HEK293 (cell line): ENCODE measurements at regions not wholly inside any gene's neighbourhood (a gene's known extent, or its start where the extent isn't known, plus 50 kb on each side); places are given as distances from the start of the nearest gene placed in this dataset.
"Not testable (repeated sequence)": the region's sequence is repeated elsewhere in the genome, so short reads cannot be mapped to it uniquely, and the experiment has no call there.

Experiments used
- CTCF ChIA-PET: fragments of 350-600 bp; formaldehyde crosslinking; extraction: SDS; loops from one replicate; lab custom pipeline; 2021; ENCODE audit warnings: antibody characterized with exemption; lab: Yijun Ruan, JAX
- POLR2A ChIA-PET: fragments of 300-600 bp; formaldehyde crosslinking; extraction: SDS; loops from one replicate; lab custom pipeline; 2020; ENCODE audit warnings: antibody characterized with exemption, inconsistent platforms; lab: Yijun Ruan, JAX
- H3K27ac ChIP-seq: fragments of 200-500 bp; sonication (Bioruptor generic); 2 replicates; pipeline ENCODE4 v1.5.1; 2014; ENCODE audit warnings: low read depth, low read length, control low read depth, inconsistent platforms; ENCODE audit errors: extremely low read depth
- H3K36me3 ChIP-seq, 2 experiments: fragments of 200-500 bp in 1 of 2; sonication (Bioruptor generic) in 1 of 2; 1 replicate in 1 of 2; 2 replicates in 1 of 2; pipeline ENCODE4 v1.5.1; 2014 to 2017; ENCODE audit warnings: inconsistent platforms in 2 of 2, low read length in 2 of 2; ENCODE audit not compliant: control insufficient read depth in 2 of 2, insufficient read depth in 1 of 2
- H3K4me1 ChIP-seq: fragments of 200-500 bp; sonication (Bioruptor generic); 2 replicates; pipeline ENCODE4 v1.5.1; 2014; ENCODE audit warnings: mild to moderate bottlenecking, low read length, inconsistent platforms; ENCODE audit not compliant: control insufficient read depth, insufficient read depth
- H3K4me3 ChIP-seq: 2 replicates; pipeline ENCODE4 v1.5.1; 2011; ENCODE audit warnings: low read depth, mild to moderate bottlenecking, control low read depth, low read length, moderate library complexity
- H3K9me3 ChIP-seq: fragments of 200-500 bp; sonication (Bioruptor generic); 2 replicates; pipeline ENCODE4 v1.5.1; 2014; ENCODE audit warnings: low read depth, low read length, inconsistent platforms; ENCODE audit not compliant: control insufficient read depth, insufficient read depth
- ZNF366 ChIP-seq: fragments of 450-650 bp; formaldehyde crosslinking; conservative IDR thresholded peaks from 2 replicates; pipeline ENCODE4 v1.5.1; 2016; ENCODE audit warnings: missing biosample characterization, missing genetic modification characterization

- H3K9me3 ChIP-seq, H3K27ac ChIP-seq, H3K36me3 ChIP-seq, H3K4me1 ChIP-seq, H3K4me3 ChIP-seq, CTCF ChIA-PET, POLR2A ChIA-PET: not testable (repeated sequence)
- TF ChIP-seq ZNF366 (tag by site-specific recombination), result peak; percentile 70
These were observed 2890.3 kb upstream of the OR11H1 start for GRCh38 chr22:12637566-12638166.

- H3K4me1 ChIP-seq, H3K36me3 ChIP-seq, CTCF ChIA-PET, POLR2A ChIA-PET, H3K9me3 ChIP-seq, H3K4me3 ChIP-seq, H3K27ac ChIP-seq: not testable (repeated sequence)
These were observed 2889.7 kb upstream of the OR11H1 start for GRCh38 chr22:12638319-12638718.
